ENCODE measurements at regions not wholly inside any gene's neighbourhood (a gene's known extent, or its start where the extent isn't known, plus 50 kb on each side); places are given as distances from the start of the nearest gene placed in this dataset.
"Not testable (repeated sequence)": the region's sequence is repeated elsewhere in the genome, so short reads cannot be mapped to it uniquely, and the experiment has no call there.

- no peaks in the 10 kb centered on the region for H3K4me1 ChIP-seq
- no peaks in the 10 kb centered on the region for H3K36me3 ChIP-seq
- H3K9me3 ChIP-seq: no peaks in the 10 kb centered on the region
- ATAC-seq (ENCODE audit: low FRiP score in 2 of 2) (no peak), DNase-seq (no peak)
- H3K27ac ChIP-seq: no peak overlapping the region
- no peaks in the 10 kb centered on the region for H3K27me3 ChIP-seq
- no peak overlapping the region for H3K4me3 ChIP-seq
- WGBS, 2 donors: 80 to 88% methylated on average over 2 of the region's 2 CpGs
- TF ChIP-seq CTCF (IDR thresholded peaks at IDR 0.05): no peak
- no peak for TF ChIP-seq EP300 (IDR thresholded peaks at IDR 0.05)
- TF ChIP-seq POLR2AphosphoS5 (IDR thresholded peaks at IDR 0.05): no peak
- TF ChIP-seq POLR2A (IDR thresholded peaks at IDR 0.05): no peak
Measured at GRCh38 chr3:89533275-89533674, 425.9 kb downstream of the EPHA3 start.

GRCh38 chr3:89554587-89554986 lies 447.2 kb downstream of the EPHA3 start:
- 86 to 87% methylated on average over 6 of the region's 6 CpGs for WGBS, 2 donors
- DNase-seq; H3K4me3 ChIP-seq; ATAC-seq (ENCODE audit: low FRiP score in 2 of 2); H3K4me1 ChIP-seq; H3K27ac ChIP-seq; H3K9me3 ChIP-seq; H3K36me3 ChIP-seq; H3K27me3 ChIP-seq: not testable (repeated sequence)

- 34 to 50% methylated on average over 1 of the region's 1 CpG for WGBS, 2 donors
- Histone ChIP-seq H3K27ac (no peak overlapping the region), H3K36me3 (no peaks in the 10 kb centered on the region), H3K9me3 (peaks cover 0 to 5% (median 0%) of the 10 kb centered on the region in 4 donors), H3K4me3 (no peak overlapping the region), H3K27me3 (no peaks in the 10 kb centered on the region), H3K4me1 (no peaks in the 10 kb centered on the region)
- DNase-seq: no peak
- ATAC-seq (ENCODE audit: low FRiP score in 2 of 2): no peak
- no peak for TF ChIP-seq POLR2A (IDR thresholded peaks at IDR 0.05)
- no peak for TF ChIP-seq CTCF (IDR thresholded peaks at IDR 0.05)
- no peak for TF ChIP-seq POLR2AphosphoS5 (IDR thresholded peaks at IDR 0.05)
- no peak for TF ChIP-seq EP300 (IDR thresholded peaks at IDR 0.05)
Measured at GRCh38 chr3:89558711-89559110, 451.3 kb downstream of the EPHA3 start.

GRCh38 chr3:89560568-89560967 lies 453.1 kb downstream of the EPHA3 start:
- Histone ChIP-seq H3K27me3 (no peaks in the 10 kb centered on the region), H3K27ac (no peak overlapping the region), H3K36me3 (no peaks in the 10 kb centered on the region), H3K4me1 (no peaks in the 10 kb centered on the region), H3K9me3 (peaks cover 0 to 5% (median 0%) of the 10 kb centered on the region in 4 donors), H3K4me3 (no peak overlapping the region)
- DNase-seq: no peak
- ATAC-seq (ENCODE audit: low FRiP score in 2 of 2): no peak
- TF ChIP-seq POLR2AphosphoS5 (IDR thresholded peaks at IDR 0.05): no peak
- TF ChIP-seq CTCF (IDR thresholded peaks at IDR 0.05): no peak
- no peak for TF ChIP-seq EP300 (IDR thresholded peaks at IDR 0.05)
- TF ChIP-seq POLR2A (IDR thresholded peaks at IDR 0.05): no peak
- WGBS, 2 donors: 57 to 66% methylated on average over 1 of the region's 1 CpG

GRCh38 chr3:89562373-89562772 lies 455.0 kb downstream of the EPHA3 start:
- Histone ChIP-seq H3K27me3 (no peaks in the 10 kb centered on the region), H3K9me3 (no peaks in the 10 kb centered on the region), H3K27ac (no peak overlapping the region), H3K4me3 (no peak overlapping the region), H3K4me1 (no peaks in the 10 kb centered on the region), H3K36me3 (no peaks in the 10 kb centered on the region)
- no peak for DNase-seq
- no peak for ATAC-seq (ENCODE audit: low FRiP score in 2 of 2)
- WGBS, 2 donors: 72 to 90% methylated on average over 1 of the region's 1 CpG
- TF ChIP-seq CTCF (IDR thresholded peaks at IDR 0.05): no peak
- TF ChIP-seq POLR2A (IDR thresholded peaks at IDR 0.05): no peak
- no peak for TF ChIP-seq EP300 (IDR thresholded peaks at IDR 0.05)
- TF ChIP-seq POLR2AphosphoS5 (IDR thresholded peaks at IDR 0.05): no peak
